Tibial nerve (tissue), 4 donors: ENCODE measurements at regions not wholly inside any gene's neighbourhood (a gene's known extent, or its start where the extent isn't known, plus 50 kb on each side); places are given as distances from the start of the nearest gene placed in this dataset.

Experiments used
- DNase-seq, 2 donors: peaks; one replicate each; pipeline ENCODE4 v3.0.0-alpha.2; 2019; ENCODE audit warnings: low spot score in 2 of 2
- H3K27ac ChIP-seq, 4 donors: fragments of 200-600 bp; sonication (generic) in 3 of 4; one replicate each; pipeline ENCODE4 v1.5.1; 2017 to 2019; ENCODE audit warnings: mild to moderate bottlenecking in 1 of 4
- H3K27me3 ChIP-seq, 2 donors: fragments of 200-600 bp; sonication (generic) in 1 of 2; one replicate each; pipeline versions ENCODE4 v1.5.1 to v1.6.0; 2017 to 2019
- H3K36me3 ChIP-seq, 3 donors: fragments of 200-600 bp; sonication (generic); one replicate each; pipeline ENCODE4 v1.5.1; 2018 to 2019
- H3K4me1 ChIP-seq, 4 donors: fragments of 200-600 bp; sonication (generic) in 3 of 4; one replicate each; pipeline ENCODE4 v1.5.1; 2017 to 2019
- H3K4me3 ChIP-seq, 4 donors: fragments of 200-600 bp; sonication (generic) in 3 of 4; one replicate each; pipeline ENCODE4 v1.5.1; 2017 to 2019; ENCODE audit warnings: mild to moderate bottlenecking in 1 of 4, moderate library complexity in 1 of 4
- H3K9me3 ChIP-seq, 4 donors: fragments of 200-600 bp; sonication (generic) in 3 of 4; one replicate each; pipeline ENCODE4 v1.5.1; 2017 to 2019
- EP300 ChIP-seq, 2 donors: sonication (generic); formaldehyde crosslinking; IDR thresholded peaks; one replicate each; pipeline ENCODE4 v1.6.1; 2017; ENCODE audit warnings: antibody characterized with exemption in 2 of 2, mild to moderate bottlenecking in 1 of 2
- POLR2A ChIP-seq, 2 donors: fragments of 450-650 bp; IDR thresholded peaks; one replicate each; pipeline ENCODE4 v1.6.1; 2017; ENCODE audit warnings: antibody characterized with exemption in 2 of 2, mild to moderate bottlenecking in 2 of 2, moderate library complexity in 2 of 2
- WGBS, 2 donors: methylation state at CpG; one replicate each; pipeline ENCODE4 v1.1.5; 2018; 5-methylcytosine and 5-hydroxymethylcytosine counted together
- TF ChIP-seq, protein P1 (sequence below), 5 experiments: fragments of 200-600 bp in 3 of 5; fragments of 450-650 bp in 2 of 5; sonication (generic) in 3 of 5; IDR thresholded peaks; one replicate each; pipeline ENCODE4 v1.5.1; 2016 to 2019; ENCODE audit warnings: antibody characterized with exemption in 5 of 5, mild to moderate bottlenecking in 3 of 5, moderate library complexity in 2 of 5

DNA sequence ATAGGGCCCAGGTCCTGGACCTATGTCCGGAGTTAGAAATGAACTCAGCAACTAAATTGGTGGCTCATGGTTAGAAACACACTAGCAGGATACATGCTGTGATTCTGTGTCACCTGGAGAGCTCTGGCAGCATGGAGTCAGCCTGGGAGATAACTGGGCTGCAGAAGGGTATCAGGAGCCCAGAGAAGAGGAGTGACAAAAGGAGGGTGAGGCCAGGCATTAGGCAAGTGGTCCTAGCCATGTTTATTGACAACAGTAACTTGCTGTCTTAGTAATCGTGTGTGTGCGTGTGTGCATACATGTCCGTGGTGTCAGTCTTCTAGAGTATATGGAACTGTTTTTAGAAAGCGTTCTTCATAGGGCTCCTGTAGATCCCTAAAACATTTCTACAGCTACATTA is 157.5 kb upstream of the PHYHIPL start:
- no peak for DNase-seq
- Histone ChIP-seq H3K36me3 (no peaks in the 10 kb centered on the region), H3K4me3 (peak overlapping the region in 1 of 4 donors; percentile 8), H3K4me1 (peaks cover 0 to 16% (median 0%) of the 10 kb centered on the region in 4 donors), H3K9me3 (no peaks in the 10 kb centered on the region), H3K27ac (peak overlapping the region in 2 of 4 donors; percentile 52 to 58), H3K27me3 (no peaks in the 10 kb centered on the region)
- no peak for TF ChIP-seq POLR2A (IDR thresholded peaks at IDR 0.05)
- TF ChIP-seq EP300 (IDR thresholded peaks at IDR 0.05): no peak
- WGBS, 2 donors: 40% methylated on average over 5 of the region's 5 CpGs

DNA sequence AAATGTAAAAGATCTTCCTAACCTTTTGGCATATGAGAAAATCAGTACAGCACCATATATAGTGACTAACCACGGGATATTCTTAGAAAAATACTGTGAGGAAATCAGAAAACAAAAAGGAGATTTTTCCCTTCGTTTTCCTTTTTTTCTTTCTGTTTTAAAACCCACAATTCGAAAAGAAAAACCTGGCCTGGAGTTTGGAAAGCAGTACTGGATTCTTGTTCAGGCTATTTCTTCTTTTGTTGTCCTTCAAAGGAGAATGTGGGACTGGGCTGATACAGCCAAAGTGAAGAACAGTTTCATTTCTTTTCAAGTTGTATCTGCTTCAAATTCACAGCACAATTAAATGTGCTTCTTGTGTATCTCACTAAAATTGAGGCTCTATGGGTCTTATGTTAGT is 156.8 kb upstream of the PHYHIPL start:
- WGBS, 2 donors: 6 to 8% methylated on average over 3 of the region's 3 CpGs
- TF ChIP-seq POLR2A (IDR thresholded peaks at IDR 0.05): no peak
- no peak for DNase-seq
- Histone ChIP-seq H3K4me3 (peak overlapping the region in 2 of 4 donors; percentile 7 to 8), H3K4me1 (peaks cover 0 to 16% (median 0%) of the 10 kb centered on the region in 4 donors), H3K36me3 (no peaks in the 10 kb centered on the region), H3K27ac (peak overlapping the region in 2 of 4 donors; percentile 52 to 58), H3K27me3 (no peaks in the 10 kb centered on the region), H3K9me3 (no peaks in the 10 kb centered on the region)

DNA sequence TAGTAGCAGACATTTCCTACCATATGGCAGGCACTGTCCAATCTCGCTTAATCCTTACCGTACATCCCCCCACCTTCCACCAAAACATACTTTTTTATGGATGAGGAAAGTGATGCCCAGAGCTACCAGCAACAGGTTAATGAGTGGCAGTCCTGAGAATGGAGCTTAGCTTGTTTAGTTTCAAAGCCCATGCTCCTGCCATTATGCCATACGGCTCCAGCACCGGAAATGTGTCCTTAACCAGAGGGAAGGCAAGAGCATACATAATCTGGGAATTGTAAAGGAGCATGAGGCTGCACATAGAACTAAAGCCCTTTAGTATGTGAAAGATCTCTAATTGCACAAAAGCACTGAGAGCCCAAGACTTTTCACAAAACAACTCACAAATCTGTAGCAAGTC is 155.9 kb upstream of the PHYHIPL start:
- no peak for DNase-seq
- Histone ChIP-seq H3K36me3 (no peaks in the 10 kb centered on the region), H3K9me3 (no peaks in the 10 kb centered on the region), H3K27me3 (no peaks in the 10 kb centered on the region), H3K4me3 (no peak overlapping the region), H3K27ac (no peak overlapping the region), H3K4me1 (peaks cover 0 to 16% (median 0%) of the 10 kb centered on the region in 4 donors)
- no peak for TF ChIP-seq POLR2A (IDR thresholded peaks at IDR 0.05)
- TF ChIP-seq EP300 (IDR thresholded peaks at IDR 0.05): no peak
- TF ChIP-seq, protein P1, sequence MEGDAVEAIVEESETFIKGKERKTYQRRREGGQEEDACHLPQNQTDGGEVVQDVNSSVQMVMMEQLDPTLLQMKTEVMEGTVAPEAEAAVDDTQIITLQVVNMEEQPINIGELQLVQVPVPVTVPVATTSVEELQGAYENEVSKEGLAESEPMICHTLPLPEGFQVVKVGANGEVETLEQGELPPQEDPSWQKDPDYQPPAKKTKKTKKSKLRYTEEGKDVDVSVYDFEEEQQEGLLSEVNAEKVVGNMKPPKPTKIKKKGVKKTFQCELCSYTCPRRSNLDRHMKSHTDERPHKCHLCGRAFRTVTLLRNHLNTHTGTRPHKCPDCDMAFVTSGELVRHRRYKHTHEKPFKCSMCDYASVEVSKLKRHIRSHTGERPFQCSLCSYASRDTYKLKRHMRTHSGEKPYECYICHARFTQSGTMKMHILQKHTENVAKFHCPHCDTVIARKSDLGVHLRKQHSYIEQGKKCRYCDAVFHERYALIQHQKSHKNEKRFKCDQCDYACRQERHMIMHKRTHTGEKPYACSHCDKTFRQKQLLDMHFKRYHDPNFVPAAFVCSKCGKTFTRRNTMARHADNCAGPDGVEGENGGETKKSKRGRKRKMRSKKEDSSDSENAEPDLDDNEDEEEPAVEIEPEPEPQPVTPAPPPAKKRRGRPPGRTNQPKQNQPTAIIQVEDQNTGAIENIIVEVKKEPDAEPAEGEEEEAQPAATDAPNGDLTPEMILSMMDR (IDR thresholded peaks at IDR 0.05): no peak
- 84 to 85% methylated on average over 4 of the region's 4 CpGs for WGBS, 2 donors

DNA sequence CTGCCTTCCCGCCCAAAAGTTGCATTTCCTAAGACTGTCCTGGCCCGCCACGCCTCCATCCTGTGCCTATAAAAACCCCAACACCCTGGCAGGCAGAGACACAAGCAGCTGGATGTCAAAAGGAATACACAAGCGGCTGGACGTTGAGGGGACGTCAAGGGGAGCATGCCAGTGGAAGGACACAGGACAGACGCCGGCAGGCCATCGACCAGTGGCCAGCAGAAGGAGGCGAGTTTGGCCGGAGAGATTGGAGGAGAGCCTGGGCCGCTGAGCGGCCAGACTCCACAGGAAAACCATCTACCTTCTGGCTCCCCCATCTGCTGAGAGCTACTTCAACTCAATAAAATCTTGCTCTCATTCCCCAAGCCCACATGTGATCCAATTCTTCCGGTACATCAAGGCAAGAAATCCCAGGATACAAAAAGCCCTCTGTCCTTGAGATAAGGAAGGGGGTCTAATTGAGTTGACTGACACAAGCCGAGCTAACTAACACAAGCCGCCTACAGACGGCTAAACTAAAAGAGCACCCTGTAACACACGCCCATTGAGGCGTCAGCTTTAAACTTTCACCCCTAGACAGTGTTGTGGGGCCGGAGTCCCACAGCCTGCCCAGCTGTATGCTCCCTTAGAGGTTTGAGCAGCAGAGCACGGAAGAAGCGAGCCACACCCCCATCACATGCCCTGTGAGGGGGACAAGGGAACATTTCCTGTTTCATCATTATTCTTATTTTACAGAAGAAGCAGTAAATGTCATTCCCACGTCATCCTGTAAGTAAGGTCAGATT is 150.3 kb upstream of the PHYHIPL start:
- H3K4me3 ChIP-seq: no peak overlapping the region
- H3K27ac ChIP-seq: no peak overlapping the region
- 66 to 76% methylated on average over 23 of the region's 23 CpGs for WGBS, 2 donors
- no peaks in the 10 kb centered on the region for H3K9me3 ChIP-seq
- no peaks in the 10 kb centered on the region for H3K27me3 ChIP-seq
- TF ChIP-seq, protein P1 (IDR thresholded peaks at IDR 0.05): no peak
- TF ChIP-seq EP300 (IDR thresholded peaks at IDR 0.05) (no peak), POLR2A (IDR thresholded peaks at IDR 0.05) (no peak)
- no peak for DNase-seq
- H3K36me3 ChIP-seq: no peaks in the 10 kb centered on the region
- no peaks in the 10 kb centered on the region for H3K4me1 ChIP-seq

DNA sequence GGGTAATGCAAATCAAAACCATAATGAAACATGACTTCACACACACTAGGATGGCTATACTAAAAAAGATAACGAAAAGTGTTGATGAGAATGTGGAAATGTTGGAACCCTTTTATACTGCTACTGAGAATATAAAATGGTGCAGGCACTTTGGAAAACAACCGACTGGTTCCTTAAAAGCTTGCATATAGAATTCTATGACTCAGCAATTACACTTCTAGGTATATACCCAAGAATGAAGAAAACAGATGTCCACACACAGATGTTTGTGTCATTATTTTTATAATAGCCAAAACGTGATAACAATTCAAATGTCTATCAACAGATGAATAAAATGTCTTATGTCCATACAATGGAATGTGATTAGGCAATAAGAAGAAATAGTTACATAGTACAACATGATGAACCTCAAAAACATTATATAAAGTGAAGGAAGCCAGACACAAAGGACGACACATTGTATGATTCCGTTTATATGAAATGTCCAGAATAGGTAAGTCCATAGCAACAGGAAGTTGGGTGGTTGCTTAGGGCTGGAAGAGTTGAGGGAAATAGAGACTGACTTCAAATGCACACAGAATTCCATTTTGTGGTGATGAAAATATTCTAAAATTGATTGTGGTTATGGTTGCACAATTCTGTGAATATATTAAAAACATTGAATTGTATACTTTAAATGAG is 148.3 kb upstream of the PHYHIPL start:
- Histone ChIP-seq H3K36me3 (no peaks in the 10 kb centered on the region), H3K4me1 (no peaks in the 10 kb centered on the region), H3K27me3 (no peaks in the 10 kb centered on the region), H3K27ac (no peak overlapping the region), H3K4me3 (no peak overlapping the region), H3K9me3 (no peaks in the 10 kb centered on the region)
- TF ChIP-seq, protein P1 (IDR thresholded peaks at IDR 0.05): no peak
- TF ChIP-seq POLR2A (IDR thresholded peaks at IDR 0.05) (no peak), EP300 (IDR thresholded peaks at IDR 0.05) (no peak)
- DNase-seq: no peak
- WGBS, 2 donors: 56 to 62% methylated on average over 5 of the region's 5 CpGs

DNA sequence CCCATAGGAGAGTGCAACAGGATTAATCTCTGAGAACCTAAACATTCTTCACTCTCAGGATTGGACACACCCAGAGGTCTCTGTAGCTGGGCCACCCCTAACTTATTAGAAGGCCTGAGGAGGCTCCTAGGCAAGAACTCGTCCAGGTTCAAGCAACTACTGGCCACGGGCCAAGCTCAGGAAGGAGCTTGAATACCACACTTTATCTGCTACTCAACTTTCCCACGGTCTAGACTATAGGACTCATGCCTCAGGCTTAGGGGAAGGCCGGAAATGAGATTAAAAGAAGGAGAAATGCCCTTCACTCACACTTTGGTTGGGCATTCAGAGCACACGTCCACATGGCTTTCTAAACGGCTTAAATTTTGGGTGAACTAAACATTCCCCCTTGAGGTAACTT is 142.8 kb upstream of the PHYHIPL start:
- no peaks in the 10 kb centered on the region for H3K4me1 ChIP-seq
- H3K36me3 ChIP-seq: no peaks in the 10 kb centered on the region
- DNase-seq: no peak
- no peaks in the 10 kb centered on the region for H3K9me3 ChIP-seq
- no peak overlapping the region for H3K27ac ChIP-seq
- H3K27me3 ChIP-seq: no peaks in the 10 kb centered on the region
- TF ChIP-seq POLR2A (IDR thresholded peaks at IDR 0.05): no peak
- TF ChIP-seq EP300 (IDR thresholded peaks at IDR 0.05): no peak
- TF ChIP-seq, protein P1 (IDR thresholded peaks at IDR 0.05): no peak
- WGBS, 2 donors: 67 to 76% methylated on average over 6 of the region's 6 CpGs
- no peak overlapping the region for H3K4me3 ChIP-seq
